ENCODE measurements at regions not wholly inside any gene's neighbourhood (a gene's known extent, or its start where the extent isn't known, plus 50 kb on each side); places are given as distances from the start of the nearest gene placed in this dataset.

- TF ChIP-seq CTCF (conservative IDR thresholded peaks at IDR 0.05; ENCODE audit: low read depth, low read length) (no peak), EZH2 (IDR thresholded peaks at IDR 0.05; ENCODE audit: borderline replicate concordance, low read depth, low read length, poor library complexity, severe bottlenecking) (no peak)
These were observed 417.0 kb downstream of the TYW1 start for GRCh38 chr7:67413670-67414069.

Data from A673 (cell line).